Natural killer cell (primary cell): ENCODE measurements at regions not wholly inside any gene's neighbourhood (a gene's known extent, or its start where the extent isn't known, plus 50 kb on each side); places are given as distances from the start of the nearest gene placed in this dataset.
"Not testable (repeated sequence)": the region's sequence is repeated elsewhere in the genome, so short reads cannot be mapped to it uniquely, and the experiment has no call there.

Experiments
- ATAC-seq, 3 donors: fragments of 150-1000 bp in 2 of 3; fragments of 200-7000 bp in 1 of 3; cut with Tn5 transposase; 1 replicate in 1 of 3; 2 replicates in 2 of 3; pipeline ENCODE4 v1.10.0; 2021; ENCODE audit warnings: mild to moderate bottlenecking in 2 of 3, moderate library complexity in 2 of 3
- DNase-seq, 2 donors: peaks; one replicate each; pipeline versions ENCODE4 v3.0.0 to v3.0.0-alpha.2; 2013 to 2021; ENCODE audit warnings: mixed read lengths in 1 of 2
- H3K27ac ChIP-seq: one replicate; pipeline ENCODE4 v1.5.1; 2013; ENCODE audit warnings: mild to moderate bottlenecking, low read length
- H3K27me3 ChIP-seq: one replicate; pipeline ENCODE4 v1.6.1; 2013; ENCODE audit warnings: low read length; ENCODE audit not compliant: control insufficient read depth, insufficient read depth
- H3K36me3 ChIP-seq: one replicate; pipeline ENCODE4 v1.6.1; 2013; ENCODE audit warnings: low read length; ENCODE audit not compliant: control insufficient read depth, insufficient read depth
- H3K4me1 ChIP-seq: one replicate; pipeline ENCODE4 v1.6.1; 2013; ENCODE audit warnings: low read length; ENCODE audit not compliant: control insufficient read depth, insufficient read depth
- H3K4me3 ChIP-seq: one replicate; pipeline ENCODE4 v1.5.1; 2013; ENCODE audit warnings: low read length
- H3K9me3 ChIP-seq: one replicate; pipeline ENCODE4 v1.6.1; 2013; ENCODE audit warnings: low read length; ENCODE audit not compliant: control insufficient read depth, insufficient read depth
- H3K27ac Mint-ChIP-seq, 2 donors: one replicate each; pipeline ENCODE4 v1.8.0; 2022; ENCODE audit warnings: mild to moderate bottlenecking in 2 of 2, mixed read lengths in 2 of 2, moderate library complexity in 1 of 2
- H3K27me3 Mint-ChIP-seq, 2 donors: one replicate each; pipeline ENCODE4 v1.8.0; 2022; ENCODE audit warnings: low read depth in 2 of 2, mixed read lengths in 2 of 2
- H3K36me3 Mint-ChIP-seq: one replicate; pipeline ENCODE4 v1.8.0; 2022; ENCODE audit warnings: mixed read lengths
- H3K4me1 Mint-ChIP-seq, 2 donors: one replicate each; pipeline ENCODE4 v1.8.0; 2022; ENCODE audit warnings: mixed read lengths in 2 of 2
- H3K4me3 Mint-ChIP-seq: one replicate; pipeline ENCODE4 v1.8.0; 2022; ENCODE audit warnings: mild to moderate bottlenecking, moderate library complexity, mixed read lengths
- H3K9me3 Mint-ChIP-seq, 2 donors: one replicate each; pipeline ENCODE4 v1.8.0; 2022; ENCODE audit warnings: mixed read lengths in 2 of 2
- CTCF ChIP-seq: fragments of 200-600 bp; IDR thresholded peaks from one replicate; pipeline ENCODE4 v1.8.0; 2022; ENCODE audit warnings: antibody characterized with exemption
- WGBS: methylation state at CpG from one replicate; pipeline ENCODE4 v1.1.7; 2013; ENCODE audit warnings: missing lambda C conversion rate; ENCODE audit not compliant: insufficient coverage; 5-methylcytosine and 5-hydroxymethylcytosine counted together
- intact Hi-C: fragments of 100-400 bp; cut with micrococcal nuclease; formaldehyde crosslinking; loops from one replicate; pipeline ENCODE4 v1.14.2; 2022

- no peaks in the 10 kb centered on the region for H3K27me3 Mint-ChIP-seq
- DNase-seq = no peak
- peaks cover 12 to 20% of the 10 kb centered on the region in 2 donors for H3K9me3 Mint-ChIP-seq
- intact Hi-C loops = no loop called here
- Histone ChIP-seq H3K4me1 (no peaks in the 10 kb centered on the region), H3K9me3 (peaks cover 5% of the 10 kb centered on the region), H3K27me3 (no peaks in the 10 kb centered on the region), H3K27ac (no peak overlapping the region), H3K4me3 (no peak overlapping the region), H3K36me3 (no peaks in the 10 kb centered on the region)
- H3K36me3 Mint-ChIP-seq = peaks cover 5% of the 10 kb centered on the region
- no peaks in the 10 kb centered on the region for H3K4me1 Mint-ChIP-seq
- H3K27ac Mint-ChIP-seq = no peak overlapping the region
- 75% methylated on average over 3 of the region's 3 CpGs for WGBS
- no peak overlapping the region for H3K4me3 Mint-ChIP-seq
- ATAC-seq = no peak
- no peak for TF ChIP-seq CTCF
These were observed 951.3 kb downstream of the STIM2 start for GRCh38 chr4:27811948-27812347.

- H3K27ac ChIP-seq, H3K9me3 ChIP-seq, H3K36me3 ChIP-seq, H3K27me3 ChIP-seq, H3K4me1 Mint-ChIP-seq, H3K36me3 Mint-ChIP-seq, DNase-seq, H3K4me3 ChIP-seq, H3K27ac Mint-ChIP-seq, ATAC-seq, H3K27me3 Mint-ChIP-seq, H3K4me1 ChIP-seq, intact Hi-C loops, H3K4me3 Mint-ChIP-seq: not testable (repeated sequence)
- 73% methylated on average over 4 of the region's 6 CpGs for WGBS
- H3K9me3 Mint-ChIP-seq = peaks cover 14 to 22% of the 10 kb centered on the region in 2 donors
These were observed 952.6 kb downstream of the STIM2 start for GRCh38 chr4:27813226-27813625.

- H3K27me3 ChIP-seq, H3K27ac ChIP-seq, H3K27ac Mint-ChIP-seq, H3K4me1 ChIP-seq, H3K36me3 Mint-ChIP-seq, DNase-seq, H3K27me3 Mint-ChIP-seq, ATAC-seq, H3K4me1 Mint-ChIP-seq, H3K36me3 ChIP-seq, H3K9me3 ChIP-seq, intact Hi-C loops, H3K4me3 ChIP-seq, H3K4me3 Mint-ChIP-seq: not testable (repeated sequence)
- 90% methylated on average over 18 of the region's 18 CpGs for WGBS
- H3K9me3 Mint-ChIP-seq = peaks cover 11 to 18% of the 10 kb centered on the region in 2 donors
These were observed 953.2 kb downstream of the STIM2 start for GRCh38 chr4:27813699-27814425.

- WGBS = 61% methylated on average over 2 of the region's 2 CpGs
These were observed 958.6 kb downstream of the STIM2 start for GRCh38 chr4:27819246-27819645.

More at GRCh38 chr4:27819246-27819645, 958.6 kb downstream of the STIM2 start:
- DNase-seq (no peak), ATAC-seq (no peak)
- Mint-ChIP-seq H3K4me3 (no peak overlapping the region), H3K36me3 (peaks cover 2% of the 10 kb centered on the region), H3K27ac (no peak overlapping the region), H3K4me1 (no peaks in the 10 kb centered on the region), H3K9me3 (peaks cover 5 to 9% of the 10 kb centered on the region in 2 donors), H3K27me3 (no peaks in the 10 kb centered on the region)
- Histone ChIP-seq H3K4me1 (no peaks in the 10 kb centered on the region), H3K4me3 (no peak overlapping the region), H3K27me3 (no peaks in the 10 kb centered on the region), H3K27ac (no peak overlapping the region), H3K36me3 (no peaks in the 10 kb centered on the region), H3K9me3 (peaks cover 3% of the 10 kb centered on the region)
- intact Hi-C loops = no loop called here
- no peak for TF ChIP-seq CTCF
